SK-N-DZ (cell line): ENCODE measurements at regions not wholly inside any gene's neighbourhood (a gene's known extent, or its start where the extent isn't known, plus 50 kb on each side); places are given as distances from the start of the nearest gene placed in this dataset.

Source experiments
- DNase-seq: peaks from one replicate; pipeline ENCODE4 v3.0.0-alpha.2; 2015; ENCODE audit warnings: low spot score

DNA sequence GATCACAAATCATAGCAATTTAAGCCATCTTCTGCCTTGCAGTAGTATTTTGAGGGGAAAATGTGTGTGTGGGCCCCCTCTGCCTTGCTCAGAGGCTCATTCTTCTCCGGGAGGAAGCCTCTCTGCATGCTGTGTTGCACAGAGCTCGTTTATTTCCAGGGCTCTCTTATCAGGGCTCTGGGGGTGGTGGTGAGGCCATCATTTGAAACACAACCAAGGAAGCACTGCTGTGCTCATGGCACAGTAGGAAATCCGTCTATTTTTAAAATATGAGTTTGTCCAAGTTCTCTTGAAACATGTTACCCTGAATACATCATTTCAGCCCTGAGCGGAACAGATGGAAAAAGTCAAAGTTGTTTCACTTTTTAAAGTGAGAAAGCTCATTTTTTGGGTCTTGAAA is 369.0 kb upstream of the CFAP20DC start:
- DNase-seq = no peak

DNA sequence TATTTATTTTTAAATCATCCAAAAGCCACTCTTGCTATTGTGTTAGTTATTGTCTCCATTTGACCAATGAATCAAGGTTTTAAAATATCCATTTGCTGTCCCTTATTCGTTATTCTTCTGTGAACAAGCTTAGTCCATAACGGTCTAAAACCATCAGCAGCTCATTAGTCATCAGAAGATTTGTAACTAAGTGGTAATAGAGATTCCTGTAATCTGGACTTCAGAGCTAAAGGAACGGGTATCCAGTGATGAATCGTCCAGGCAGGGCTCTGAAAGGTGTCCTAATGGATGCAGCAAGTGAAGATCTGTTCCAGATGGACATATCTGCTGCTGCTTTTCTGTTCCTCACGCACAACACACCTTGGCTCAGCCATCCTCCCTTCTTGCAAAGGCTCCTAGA is 362.7 kb upstream of the CFAP20DC start:
- no peak for DNase-seq

DNA sequence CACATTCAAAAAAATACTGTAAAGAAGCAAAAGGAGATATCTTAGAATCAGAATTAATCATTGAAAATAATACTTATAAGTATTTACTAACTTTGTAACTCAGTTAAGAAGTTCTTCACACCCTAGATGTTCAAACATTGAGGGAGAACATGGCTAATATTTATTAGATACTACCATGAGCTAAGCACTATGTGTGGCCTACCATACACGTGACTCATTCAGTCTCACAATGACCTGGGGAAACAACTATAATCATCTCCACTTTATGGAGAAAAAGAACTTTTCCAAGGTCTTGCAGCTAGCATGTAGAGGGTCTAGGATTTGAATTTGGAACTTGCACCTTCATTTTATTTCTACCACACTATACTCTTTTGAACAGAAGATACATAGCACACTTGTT is 361.9 kb upstream of the CFAP20DC start:
- DNase-seq = no peak

DNA sequence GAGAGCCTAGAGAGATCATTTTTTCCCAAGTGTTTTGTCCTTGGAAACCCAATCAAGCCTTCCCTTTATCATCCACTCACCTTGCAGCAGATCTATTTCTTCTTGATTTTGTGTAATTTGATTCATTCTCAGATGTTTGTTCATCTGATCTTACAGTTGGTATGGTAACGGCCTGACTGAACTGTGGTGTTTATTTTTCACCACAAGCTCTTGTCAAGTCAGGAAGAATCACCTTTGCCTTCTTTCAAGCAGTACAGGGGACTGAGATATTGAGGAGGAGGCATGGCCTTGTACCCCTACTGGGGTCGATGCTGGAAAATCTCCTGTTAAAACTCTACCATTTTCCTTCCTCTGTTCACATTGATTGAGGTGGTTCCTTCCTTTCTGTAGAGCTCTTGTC is 361.4 kb upstream of the CFAP20DC start:
- no peak for DNase-seq

DNA sequence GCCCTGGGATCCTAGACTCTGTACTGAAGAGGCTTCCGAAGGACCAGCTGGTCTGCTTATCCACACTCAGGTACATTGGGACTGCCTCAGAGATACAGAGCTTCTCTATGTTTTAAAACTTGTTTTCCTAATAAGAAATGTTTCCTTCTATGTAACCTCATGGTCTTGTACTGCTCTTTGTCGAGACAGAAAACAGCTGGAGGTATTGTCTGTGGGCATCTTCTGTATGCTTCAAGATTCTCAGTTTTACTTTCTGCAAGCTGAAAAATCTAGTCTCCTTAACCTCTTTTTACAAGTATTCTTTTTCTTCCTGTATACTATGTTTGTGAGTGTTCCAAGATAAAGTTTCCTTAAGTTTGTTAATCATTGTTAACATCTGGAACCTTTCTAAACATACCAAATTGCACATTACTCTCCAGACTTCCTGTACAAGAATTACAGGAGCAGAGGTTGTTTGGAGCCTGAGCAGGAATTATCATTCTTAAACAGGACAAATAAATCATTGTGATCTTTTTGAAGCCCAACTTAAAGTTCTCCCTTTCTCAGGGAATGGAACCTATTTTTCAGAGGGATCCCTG is 358.3 kb upstream of the CFAP20DC start:
- DNase-seq = no peak

DNA sequence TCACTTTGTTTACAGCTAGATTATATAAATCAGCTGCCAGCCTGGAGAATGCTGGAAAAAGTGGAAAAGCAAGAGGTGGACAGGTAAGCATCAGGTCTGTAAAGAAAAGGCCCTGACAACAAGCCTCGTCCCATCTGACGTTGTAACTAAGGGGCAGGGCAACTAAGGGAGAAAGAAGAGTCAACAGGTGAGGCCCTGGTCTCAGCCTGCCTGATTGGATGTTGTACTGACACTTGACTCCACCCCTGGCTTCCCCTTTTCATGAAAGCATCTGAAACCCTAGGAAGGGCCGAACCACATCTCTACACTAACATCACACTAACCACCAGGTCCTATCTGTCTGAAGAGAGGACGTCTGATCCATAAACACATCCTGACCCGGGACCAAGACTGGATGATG is 357.6 kb upstream of the CFAP20DC start:
- no peak for DNase-seq

DNA sequence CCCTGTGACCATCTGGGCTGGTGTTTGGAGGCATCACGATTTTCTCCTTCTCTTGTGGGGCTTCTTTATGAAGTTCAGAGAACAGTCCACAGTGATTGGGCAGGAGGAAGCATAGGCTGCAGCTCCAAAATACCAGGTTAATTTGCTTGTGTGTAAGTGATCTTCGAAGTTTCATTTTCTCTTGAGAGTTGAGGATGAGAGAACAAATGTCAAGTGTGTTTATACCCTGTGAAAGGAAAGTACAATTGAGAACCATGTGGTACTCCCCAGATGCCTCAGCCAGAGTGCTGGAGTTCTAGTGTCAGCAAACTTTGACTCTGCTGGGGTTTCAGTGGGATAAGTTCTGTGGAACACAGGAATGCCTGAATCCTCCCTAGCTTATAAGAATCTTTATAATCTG is 357.1 kb upstream of the CFAP20DC start:
- DNase-seq = no peak

DNA sequence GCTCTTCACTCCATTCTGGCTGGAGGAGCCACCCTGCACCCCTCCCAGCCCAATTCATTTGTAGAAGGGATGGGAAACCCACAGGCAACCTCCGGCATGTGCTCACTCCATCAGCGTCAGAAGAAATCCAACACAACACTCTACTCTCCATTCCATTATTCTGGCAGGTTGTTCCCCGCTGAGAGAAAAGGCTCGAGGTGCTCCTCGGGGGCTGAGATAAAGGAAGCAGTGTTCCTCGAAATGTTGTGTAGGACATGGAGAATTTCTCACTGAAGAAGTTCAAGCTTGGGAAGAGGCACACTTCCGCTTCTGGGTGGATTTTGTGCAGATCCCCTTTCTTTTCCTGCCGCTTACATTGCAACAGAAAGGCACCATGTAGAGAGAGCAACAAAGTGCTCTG is 355.0 kb upstream of the CFAP20DC start:
- DNase-seq = no peak

DNA sequence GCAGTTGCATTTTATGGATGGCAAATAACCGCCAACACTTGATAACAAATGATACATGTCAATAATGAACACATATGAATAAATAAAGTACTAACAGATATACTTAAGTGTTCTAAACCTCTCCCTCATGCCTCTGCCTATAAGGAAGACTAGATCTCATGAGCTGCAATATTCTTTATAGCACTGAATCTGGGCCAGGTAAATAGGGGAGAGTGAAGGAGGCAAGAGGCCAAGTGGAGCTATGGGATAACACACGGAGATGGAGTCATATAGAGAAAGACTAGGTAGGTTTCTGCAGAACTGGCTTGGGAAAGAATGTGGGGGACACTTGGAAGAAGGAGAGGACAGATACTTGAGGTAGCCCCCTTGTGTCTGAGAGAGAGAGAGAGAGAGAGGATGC is 354.2 kb upstream of the CFAP20DC start:
- DNase-seq = no peak

DNA sequence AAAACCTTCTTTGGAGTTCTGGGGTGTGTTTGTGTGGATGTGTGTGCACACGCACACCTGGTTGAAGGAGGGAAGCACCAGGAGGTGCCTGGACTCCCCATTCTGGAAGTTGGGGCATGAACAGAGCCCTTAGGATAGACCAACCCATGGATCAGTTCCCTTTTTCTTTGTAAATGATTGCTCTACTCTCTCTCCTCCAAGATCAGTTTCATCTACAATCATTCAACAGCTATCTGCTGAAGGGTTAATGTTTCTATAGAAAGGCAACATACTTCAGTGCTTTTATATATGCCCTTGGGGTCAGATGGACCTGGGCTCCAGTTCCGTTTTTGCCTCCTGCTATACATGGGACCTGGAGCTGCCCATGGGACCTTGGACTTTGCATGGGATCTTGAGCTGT is 352.1 kb upstream of the CFAP20DC start:
- DNase-seq = no peak

DNA sequence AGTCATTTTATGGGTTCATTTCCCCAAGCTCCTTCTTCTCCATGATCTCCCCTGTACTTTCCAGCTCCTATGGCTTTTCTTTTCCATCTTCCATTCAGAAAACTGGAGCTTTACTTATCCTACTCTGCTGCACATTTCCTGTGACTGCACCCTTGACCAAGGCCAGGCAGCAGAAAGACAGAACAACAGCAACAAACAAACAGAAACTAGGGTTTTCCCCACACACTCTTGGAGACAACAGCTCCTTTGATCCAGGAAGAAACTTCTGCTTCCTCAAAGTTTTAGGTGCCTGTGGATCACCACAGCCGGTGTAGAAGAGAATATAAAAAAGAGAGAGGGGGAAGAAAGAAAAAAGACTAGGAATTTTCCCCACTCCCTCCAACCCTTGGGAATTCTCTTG is 342.3 kb upstream of the CFAP20DC start:
- no peak for DNase-seq

DNA sequence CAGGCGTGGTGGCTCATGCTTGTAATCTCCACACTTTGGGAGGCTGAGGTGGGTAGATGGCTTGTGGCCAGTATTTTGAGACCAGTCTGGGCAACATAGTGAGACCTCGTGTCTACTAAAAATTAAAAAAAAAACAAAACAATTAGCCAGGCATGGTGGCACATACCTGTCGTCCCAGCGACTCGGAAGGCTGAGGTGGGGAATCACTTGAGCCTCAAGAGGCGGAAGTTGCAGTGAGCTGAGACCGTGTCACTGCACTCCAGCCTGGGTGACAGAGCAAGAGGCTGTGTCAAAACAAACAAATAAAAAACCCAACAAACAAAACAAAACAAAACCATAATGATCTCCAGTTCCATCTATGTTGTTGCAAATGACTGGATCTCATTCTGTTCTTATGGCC is 341.3 kb upstream of the CFAP20DC start:
- DNase-seq = no peak

DNA sequence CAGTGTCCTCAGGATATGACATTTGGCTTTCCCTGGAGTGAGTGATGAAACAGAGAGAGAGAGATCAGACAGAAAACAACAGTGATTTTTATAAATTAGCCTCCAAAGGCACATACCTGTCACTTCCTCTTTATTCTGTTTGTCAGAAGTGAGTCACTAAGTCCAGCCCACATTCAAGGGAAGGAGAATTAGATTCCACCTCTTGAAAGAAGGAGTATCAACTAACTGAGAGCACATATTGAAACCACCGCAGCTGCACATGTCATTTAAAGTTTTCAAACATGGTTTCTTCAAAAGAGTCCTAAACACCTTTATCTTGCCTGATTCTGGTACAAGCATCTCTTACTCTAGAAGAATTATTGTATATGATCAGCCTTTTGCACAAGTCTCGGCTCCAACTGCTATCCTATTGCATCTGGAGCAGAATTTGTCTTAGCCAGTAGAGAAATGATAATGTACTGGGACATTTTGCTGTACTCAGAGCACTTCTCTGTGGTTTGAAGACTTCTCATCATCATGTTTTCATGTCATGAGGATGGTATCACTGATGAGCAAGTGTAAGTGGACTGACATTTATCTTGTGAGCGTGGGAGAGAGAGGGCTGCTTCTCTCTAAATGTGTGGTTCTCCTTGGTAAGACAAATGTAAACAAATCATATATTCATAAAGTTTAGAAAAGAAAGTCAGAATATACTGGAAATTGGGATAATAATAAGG is 338.9 kb upstream of the CFAP20DC start:
- no peak for DNase-seq

DNA sequence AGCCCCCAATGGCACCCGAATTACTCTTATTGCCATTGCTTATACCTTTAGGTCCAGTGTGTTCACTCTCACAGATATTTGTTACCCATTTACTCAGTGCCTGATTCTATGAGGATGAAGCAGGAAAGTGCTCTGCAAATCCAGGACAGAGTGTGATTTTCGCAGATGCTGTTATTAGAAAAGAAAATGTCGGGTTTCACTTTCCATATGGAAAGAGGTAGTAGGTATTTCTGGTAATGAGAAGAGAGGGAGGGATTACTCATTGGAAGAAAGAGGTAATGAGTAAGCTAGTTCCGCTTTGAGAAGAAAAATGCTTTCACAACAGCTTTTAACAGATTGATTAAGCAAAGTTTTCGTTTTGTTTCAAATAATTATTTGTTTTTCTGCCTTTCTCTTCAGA is 336.3 kb upstream of the CFAP20DC start:
- DNase-seq = no peak

DNA sequence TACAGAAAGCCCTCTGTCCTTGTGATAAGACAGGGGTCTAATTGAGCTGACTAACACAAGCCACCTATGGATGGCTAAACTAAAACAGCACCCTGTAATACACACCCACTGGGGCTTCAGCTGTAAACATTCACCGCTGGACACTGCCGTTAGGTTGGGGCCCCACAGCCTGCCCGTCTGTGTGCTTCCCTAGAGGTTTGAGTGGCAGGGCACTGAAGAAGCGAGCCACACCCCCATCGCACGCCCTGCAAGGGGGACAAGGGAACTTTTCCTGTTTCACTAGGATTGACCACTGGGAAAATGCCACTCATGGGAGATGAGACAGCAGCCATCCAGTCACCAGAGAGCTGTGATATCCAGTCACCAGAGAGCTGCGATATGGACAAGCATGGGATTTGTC is 335.7 kb upstream of the CFAP20DC start:
- DNase-seq = no peak

DNA sequence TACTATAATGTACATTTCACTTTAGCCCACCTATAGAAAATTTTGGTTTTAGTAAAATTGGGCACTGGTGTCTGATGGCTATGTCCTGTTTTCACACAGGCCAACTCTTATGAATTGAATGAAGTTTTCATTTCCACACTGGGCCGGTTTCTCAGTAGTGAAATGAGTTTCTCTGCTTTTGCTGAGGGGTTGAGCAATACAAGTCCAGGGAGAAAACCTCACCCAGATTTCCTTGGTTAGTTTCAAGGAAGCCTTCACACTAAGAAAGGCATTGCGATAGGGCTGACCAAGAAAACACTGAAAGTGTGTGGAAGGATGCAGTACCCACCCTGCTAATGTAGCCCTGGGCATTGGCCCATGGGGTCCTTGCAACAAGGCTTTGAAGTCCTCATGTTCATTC is 331.5 kb upstream of the CFAP20DC start:
- DNase-seq = no peak

DNA sequence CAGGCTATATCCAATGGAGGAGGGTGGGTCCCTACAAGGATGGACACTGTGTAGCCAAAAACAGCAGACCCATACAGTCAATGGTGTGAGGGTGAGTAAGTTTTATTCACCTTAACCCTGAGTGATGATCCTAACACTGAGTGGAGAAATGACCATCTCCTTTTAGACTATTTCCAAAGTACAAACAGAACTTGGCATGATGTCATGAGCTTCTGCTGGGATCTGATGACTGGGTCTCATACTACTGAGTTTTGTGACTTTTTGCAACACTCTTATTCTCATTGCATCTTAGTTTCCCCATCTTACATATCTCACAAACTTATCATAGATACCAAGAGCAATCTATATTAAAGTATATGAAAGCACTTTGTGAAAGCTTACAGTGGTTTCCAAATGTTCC is 330.3 kb upstream of the CFAP20DC start:
- no peak for DNase-seq

DNA sequence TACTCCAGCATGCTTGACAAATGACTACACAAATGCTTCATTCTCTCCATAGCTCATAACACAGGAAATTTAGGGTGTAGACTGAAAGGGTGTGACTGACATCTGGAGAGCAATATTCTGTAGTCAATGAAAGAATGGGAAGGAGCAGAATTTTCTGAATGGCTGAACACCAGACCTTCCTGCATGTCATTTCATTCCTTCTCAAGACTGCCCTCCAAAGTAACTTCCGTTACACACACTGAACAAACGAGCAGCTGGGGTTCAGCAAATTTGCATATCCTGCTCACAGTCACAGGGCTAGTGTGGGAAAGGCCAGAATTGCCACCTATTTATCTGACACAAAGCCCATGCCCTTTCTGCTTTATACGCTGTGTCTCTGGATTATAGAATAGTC is 325.0 kb upstream of the CFAP20DC start:
- DNase-seq = no peak

DNA sequence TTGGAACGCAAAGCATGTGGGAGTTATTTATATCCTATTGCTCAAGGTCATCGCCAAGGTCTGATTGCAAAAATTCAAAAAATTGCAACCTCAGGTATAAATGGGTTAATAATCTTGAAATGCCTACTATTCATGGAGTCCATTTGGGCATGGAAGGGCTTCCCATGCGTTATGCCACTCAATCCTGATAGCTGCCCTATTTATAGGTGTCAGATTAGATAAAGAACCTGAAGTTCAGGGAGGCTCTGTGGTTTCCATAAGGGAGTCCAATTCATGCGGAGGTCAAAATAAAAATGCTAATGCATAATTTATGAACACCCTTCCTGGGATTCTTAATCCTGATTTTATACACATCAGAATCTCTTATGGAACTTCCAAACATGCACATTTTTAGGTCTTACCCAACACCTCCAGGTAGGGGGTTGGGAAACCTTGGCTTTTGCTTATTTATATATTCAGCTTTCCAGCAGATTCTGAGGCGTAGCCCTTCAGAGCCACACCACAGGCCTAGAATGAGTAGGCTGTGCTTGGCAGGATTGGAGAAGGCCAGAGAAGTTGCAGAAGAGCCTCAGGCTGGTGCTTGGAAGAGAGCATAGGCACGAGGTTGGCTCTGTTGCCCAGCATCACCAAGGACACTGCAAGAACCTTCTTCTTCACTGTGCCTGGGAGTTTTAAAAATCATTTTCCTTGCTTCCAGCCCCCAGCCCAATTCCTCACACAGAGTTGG is 324.4 kb upstream of the CFAP20DC start:
- no peak for DNase-seq

DNA sequence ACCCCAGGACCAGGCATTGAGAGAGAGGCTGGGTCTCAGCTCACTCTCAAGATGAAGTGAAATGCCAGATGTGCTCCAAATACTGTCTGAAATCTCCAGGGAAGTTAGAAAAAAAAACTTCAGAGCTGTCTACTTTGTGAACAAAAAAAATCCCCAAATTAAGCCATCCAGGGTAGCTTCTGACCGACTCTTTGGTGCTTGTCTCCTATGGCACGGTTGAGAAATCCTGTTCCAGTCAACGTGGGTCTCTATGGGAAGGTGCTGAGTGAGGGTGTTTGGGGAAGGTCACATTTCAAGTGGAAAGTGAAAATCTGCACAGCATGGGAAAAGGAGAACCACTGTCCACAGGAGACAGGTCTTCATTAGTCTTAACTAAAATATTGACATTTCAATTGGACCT is 322.5 kb upstream of the CFAP20DC start:
- no peak for DNase-seq

DNA sequence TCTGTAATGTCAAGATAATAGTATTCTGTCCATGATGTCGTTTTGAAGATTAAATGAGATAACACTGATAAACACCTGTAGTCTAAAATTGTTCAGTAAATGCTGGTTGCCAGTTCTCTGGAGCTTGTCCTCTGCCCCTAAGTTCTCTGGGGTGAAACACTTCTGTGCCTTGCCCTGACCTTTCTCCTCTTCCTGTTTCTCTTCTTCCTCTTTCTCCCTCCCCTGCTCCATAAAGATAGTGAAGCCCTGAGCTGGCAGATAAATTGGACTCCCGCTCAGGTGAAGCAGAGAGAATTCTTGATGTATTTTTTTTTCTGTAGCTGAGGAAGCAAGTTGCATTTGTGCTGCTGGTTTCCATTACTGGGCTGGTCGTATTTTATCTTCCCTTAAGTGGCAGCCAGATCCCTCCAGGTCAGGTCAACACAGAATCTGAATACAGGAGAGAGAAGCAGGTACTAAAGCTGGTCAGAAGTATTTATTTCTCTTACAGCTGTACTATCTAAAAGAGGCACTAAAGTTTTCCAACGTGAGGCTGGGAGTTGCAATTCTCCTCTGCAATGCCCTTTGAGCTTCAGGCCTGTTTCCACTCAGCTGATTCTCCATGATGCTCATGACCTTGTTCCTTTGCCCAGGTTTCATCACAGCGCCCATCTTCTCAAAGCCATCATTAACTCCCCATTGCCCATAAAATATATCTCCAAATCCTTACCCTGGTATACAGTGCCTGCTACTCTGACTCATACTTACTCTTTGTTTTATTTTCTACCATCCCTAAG is 319.3 kb upstream of the CFAP20DC start:
- DNase-seq = no peak

DNA sequence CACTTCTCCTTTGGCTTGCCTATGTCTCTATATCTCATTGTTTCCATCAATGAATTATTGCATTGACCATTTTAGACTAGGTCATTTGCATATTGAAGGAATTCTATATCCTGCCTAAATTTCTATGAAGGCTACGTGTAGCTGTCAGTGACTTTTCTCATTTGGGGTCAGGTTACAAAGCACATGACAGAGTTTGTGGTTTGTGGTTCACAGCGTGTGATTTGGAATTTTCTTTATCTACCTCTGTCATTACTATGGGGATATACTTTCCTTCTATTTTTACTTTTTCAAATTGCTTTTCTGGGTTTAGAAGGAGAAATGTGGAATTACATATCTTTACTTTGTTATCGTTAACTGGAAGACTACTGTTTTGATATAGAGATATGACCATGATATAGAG is 317.3 kb upstream of the CFAP20DC start:
- DNase-seq = no peak
